ENCODE measurements at regions not wholly inside any gene's neighbourhood (a gene's known extent, or its start where the extent isn't known, plus 50 kb on each side); places are given as distances from the start of the nearest gene placed in this dataset.

DNA sequence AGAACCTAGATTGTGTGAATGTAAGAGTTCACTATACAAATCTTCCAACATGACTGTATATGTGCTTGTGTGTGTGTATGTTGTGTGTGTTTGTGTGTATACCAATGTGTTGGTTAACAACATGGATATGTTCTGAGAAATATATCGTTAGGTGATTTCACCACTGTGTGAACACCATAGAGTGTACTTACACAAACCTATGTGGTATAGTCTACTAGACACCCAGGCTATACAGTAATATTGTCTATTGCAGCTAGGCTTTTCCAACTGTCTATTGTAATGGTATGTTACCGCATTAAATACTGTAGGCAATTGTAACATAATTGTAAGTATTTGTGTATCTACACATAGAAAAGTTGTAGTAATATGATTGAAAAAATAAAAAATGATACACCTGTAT, 959.2 kb upstream of the SEMA6A start:
- TF ChIP-seq, protein P1, sequence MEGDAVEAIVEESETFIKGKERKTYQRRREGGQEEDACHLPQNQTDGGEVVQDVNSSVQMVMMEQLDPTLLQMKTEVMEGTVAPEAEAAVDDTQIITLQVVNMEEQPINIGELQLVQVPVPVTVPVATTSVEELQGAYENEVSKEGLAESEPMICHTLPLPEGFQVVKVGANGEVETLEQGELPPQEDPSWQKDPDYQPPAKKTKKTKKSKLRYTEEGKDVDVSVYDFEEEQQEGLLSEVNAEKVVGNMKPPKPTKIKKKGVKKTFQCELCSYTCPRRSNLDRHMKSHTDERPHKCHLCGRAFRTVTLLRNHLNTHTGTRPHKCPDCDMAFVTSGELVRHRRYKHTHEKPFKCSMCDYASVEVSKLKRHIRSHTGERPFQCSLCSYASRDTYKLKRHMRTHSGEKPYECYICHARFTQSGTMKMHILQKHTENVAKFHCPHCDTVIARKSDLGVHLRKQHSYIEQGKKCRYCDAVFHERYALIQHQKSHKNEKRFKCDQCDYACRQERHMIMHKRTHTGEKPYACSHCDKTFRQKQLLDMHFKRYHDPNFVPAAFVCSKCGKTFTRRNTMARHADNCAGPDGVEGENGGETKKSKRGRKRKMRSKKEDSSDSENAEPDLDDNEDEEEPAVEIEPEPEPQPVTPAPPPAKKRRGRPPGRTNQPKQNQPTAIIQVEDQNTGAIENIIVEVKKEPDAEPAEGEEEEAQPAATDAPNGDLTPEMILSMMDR (conservative IDR thresholded peaks at IDR 0.05; ENCODE audit: low read length): no peak
- no peak for TF ChIP-seq EZH2phosphoT487 (IDR thresholded peaks at IDR 0.05; ENCODE audit: borderline replicate concordance, low read depth, low read length)
